ELR (cell line): ENCODE measurements at regions not wholly inside any gene's neighbourhood (a gene's known extent, or its start where the extent isn't known, plus 50 kb on each side); places are given as distances from the start of the nearest gene placed in this dataset.
"Not testable (repeated sequence)": the region's sequence is repeated elsewhere in the genome, so short reads cannot be mapped to it uniquely, and the experiment has no call there.

Source experiments
- DNase-seq: peaks from one replicate; pipeline ENCODE4 v3.0.0-alpha.2; 2015; ENCODE audit warnings: low read depth

DNA sequence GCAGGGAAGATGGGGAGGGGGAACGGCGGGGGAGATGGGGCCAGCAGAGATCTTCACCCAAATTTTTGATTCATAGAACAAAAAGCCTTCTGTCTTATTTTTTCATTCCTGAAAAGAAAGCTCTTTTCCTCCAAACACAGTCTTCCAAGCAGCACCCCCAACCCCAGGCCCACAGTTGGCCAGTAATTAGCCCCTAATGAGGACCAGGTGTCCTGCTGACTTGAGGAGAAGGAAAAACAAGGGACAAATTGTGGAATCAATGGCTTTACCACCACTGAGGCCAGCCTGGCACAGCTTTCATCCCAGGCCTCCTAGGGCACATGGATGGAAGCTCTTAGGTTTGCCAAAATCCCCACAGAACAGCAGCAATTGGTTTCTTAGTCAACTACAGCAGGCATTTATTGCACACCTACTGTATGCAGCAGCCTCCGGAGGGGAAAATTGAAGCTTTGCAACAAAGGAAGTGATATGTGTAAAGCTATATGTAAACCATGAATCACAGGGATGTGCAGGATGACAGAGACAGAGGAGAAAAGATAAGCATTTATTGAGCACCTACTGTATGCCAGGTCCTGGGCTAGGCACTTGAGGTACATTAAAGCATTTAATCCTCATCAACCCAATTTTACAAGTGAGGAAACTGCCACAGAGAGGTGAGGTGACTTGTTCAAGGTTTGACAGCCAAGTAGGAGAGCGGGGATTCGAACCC is 199.5 kb downstream of the TBC1D2B start:
- DNase-seq = no peak

DNA sequence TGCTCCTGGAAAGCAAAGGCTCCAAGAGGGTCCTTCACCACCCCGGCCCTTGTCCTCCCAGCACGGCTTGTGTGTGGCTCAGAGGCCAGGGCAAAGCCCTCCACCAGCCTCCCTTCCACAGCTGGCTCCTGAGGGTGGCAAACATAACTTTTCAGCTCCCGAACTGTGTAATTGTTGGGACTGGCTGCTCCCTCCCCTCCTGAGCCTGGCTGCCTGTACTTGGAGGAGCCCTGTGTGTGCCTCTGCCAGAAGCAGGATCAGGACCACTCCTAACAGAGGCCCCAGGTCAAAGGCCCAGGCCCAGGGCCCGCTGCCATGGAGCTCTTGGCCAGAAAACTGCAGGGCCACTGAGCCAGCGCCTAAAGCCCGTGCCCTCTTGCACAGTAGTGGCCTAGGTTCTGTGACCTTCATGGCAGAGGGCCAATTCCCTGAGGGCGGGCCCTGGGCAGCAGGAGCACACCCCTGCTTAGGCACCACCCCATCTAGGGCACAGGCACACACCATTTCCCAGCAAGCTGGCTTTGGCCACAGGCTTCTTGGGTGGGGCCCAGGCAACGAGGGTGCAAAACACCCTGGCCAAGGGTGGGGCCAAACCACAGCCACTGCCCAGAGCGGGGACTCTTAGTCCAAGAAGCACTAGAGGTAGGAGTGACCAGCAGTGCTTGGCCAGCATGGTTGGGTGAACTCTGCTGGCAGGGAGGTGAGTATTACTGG is 201.2 kb downstream of the TBC1D2B start:
- not testable (repeated sequence) for DNase-seq

DNA sequence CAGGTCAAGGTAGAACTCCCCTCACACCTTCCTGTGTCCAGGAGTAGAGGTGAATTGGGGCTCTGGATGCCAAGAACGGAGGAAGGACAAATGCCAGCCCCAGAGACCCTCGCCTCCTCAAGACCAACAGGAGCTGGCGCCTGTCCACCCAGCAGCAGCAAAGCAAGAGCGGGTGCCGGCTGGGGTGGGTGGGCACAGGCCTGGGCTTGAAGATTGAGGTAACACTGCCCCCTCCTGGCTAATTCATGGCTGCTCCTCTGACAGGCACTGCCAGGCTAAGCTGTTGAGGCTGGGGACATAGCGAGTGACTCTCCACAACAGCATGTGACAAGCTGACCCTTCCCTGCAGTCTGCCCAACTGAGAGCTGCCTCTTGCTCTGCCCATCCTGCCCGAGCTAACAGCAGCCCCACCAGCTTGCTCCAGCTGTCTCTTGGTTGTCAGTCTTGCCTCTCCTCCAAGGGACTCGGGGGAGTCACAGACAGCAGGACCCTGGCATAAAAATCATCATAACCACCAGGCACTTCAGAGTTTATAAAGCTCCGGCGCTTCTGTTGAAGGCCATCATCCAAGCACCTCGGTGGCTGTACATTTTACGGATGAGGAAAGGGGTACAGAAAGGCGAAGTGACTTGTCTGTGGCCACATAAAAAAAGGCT is 202.3 kb downstream of the TBC1D2B start:
- DNase-seq = peak; percentile 54

GRCh38 chr15:77874063-77874462 is 203.4 kb downstream of the TBC1D2B start:
- DNase-seq = no peak

DNA sequence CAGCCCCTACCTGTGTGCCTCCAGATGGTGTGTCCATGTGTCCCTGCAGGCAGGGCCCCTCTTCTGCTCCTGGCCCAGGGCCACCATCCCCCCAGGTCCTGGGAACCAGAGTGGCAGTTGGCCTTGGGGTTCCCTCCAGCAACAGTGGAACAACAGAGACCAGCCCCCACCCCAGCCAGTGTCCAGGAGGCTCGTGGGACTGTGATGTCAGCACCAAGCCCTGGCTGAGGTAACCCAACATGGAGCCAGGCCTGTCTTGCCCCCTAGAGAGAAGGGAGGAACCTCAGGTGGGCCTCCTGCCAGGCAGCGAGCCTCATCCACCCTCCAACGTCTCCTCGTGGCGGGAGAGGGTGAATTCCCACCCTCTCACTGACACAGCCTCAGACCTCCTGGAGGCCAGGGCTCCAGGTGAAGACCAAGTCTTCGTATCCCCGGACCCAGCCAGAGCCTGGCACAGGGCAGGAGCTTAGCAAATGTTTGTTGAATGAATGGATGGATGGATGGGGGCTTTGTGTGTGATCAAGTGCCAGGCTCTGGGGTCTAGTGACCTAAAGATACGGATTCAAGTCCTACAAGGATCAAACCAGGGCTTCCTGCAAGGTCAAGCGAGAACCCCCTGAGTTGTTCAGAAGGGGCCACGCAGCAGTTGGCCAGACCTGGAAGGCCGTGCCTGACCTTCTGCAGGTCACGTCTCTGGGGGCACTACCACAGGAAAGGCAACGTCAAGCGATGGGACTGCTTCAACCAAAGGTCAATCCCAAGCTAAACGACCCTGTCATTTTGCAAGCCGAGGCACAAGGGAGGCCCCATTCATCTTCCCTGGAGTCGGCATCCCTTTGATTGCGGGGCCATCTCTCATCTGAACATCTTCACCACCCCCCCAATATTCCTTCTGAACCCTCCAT is 204.7 kb downstream of the TBC1D2B start:
- not testable (repeated sequence) for DNase-seq

GRCh38 chr15:77871852-77872371 is 205.6 kb downstream of the TBC1D2B start:
- no peak for DNase-seq

DNA sequence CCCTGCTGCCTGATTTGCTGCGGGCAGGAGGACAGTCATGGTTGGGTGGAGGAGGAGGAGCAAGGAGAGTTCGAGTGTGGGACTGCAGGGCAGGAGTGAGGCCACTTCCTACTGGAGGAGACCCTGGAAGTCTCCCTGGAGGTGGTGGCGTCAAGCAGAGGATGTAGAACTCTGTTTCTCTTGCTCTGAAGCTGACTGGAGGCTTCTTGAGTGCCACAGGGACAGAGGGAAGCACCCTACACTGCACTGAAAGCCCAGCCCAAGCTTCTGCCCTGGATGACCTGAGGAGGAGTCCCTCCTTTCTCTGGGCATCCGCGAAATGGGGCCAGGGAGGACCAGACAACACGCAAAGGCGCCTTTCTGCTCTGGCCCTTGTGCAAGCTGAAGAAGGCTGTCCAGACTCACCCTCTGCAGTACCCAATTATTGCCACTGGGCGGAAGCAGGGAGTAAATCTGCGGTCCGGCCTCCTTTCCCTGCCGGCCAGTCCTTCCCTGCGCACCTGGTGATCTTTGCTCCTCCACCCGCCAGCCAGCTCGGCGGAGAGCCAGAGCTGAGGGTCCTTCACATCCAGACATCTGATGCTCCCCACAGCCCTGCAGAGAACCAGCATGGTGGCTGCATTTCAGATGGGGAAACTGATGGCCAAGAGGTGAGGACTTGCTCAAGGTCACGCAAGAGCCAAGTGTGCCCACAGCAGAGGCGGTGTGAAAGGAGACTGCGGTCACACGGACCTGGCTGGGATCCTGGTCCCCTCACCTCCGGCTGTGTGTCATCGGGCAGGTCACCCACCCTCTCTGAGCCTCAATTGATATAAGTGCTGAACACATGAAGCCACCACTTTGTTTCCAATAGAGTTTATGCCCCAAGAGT is 207.1 kb downstream of the TBC1D2B start:
- DNase-seq = peak; percentile 69

GRCh38 chr15:77869021-77869895 is 208.3 kb downstream of the TBC1D2B start:
- DNase-seq = peak; percentile 55

DNA sequence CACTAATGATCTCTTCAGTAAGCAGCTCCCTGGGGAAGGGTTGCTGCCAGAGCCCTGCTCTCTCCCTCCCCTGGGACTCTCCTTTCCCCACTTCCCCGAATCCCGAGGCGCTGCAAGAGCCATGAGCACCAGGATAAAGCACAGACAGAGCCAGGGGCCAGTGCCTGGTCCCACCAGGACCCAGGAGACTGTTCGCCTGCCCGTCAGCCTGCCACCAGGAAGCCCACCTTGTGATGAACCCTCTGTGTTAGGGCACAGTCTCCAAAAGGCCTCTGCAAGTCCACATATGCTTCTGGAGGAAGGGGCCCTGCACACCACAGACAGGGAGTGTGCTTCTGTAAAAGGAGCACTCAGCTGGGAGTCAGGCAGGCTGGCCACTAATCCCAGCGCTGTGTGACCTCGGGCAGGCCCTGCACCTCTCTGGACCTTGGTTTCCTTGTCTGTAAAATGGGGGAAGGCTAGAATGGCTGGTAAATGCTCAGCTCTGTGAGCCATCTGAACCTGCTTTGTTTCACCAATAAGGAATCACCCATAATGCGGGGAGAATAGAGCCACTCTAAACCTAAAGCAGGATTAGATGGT is 209.4 kb downstream of the TBC1D2B start:
- DNase-seq = not testable (repeated sequence)

DNA sequence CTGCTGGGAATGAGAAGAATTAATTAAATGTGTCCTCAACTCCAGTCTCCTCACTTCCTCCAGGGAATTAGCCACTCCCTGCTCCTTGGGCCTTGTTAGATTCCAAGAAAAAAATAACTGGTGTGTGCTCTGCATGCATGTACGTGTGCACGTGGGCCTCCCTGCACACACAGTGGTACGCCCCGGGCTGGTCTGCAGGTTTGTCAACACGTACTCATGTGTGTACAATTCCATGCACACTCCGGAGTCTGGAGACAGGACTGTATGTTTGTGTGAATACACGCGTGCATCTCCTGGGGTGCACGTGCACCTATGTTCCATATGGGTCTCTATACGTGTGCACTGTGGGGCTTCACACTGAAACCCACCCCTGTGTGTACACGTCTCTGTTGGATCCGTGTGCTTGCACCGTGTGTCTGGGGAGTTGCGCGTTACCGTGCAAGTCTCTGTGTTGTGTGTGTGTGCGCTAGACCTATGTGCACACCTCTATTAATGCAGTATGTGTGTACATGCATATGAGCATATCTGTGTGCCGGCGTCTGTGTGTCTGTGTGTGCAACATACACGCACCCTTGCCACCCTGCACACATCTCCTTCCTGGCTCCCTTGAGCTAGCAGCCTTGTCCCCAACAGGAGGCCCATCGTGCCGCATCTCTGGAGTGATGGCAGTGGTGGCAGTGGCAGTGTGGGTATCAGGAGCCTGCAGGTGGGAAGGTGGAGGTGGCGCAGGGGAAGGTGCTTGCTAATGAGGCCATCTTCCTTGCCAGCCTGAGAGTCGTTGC is 210.1 kb downstream of the TBC1D2B start:
- no peak for DNase-seq

- DNase-seq = no peak
Measured at GRCh38 chr15:77866596-77867125, 210.8 kb downstream of the TBC1D2B start.

- no peak for DNase-seq
Measured at GRCh38 chr15:77866186-77866585, 211.3 kb downstream of the TBC1D2B start.

GRCh38 chr15:77865701-77866100 is 211.8 kb downstream of the TBC1D2B start:
- no peak for DNase-seq

- DNase-seq = no peak
Measured at GRCh38 chr15:77865106-77865610, 212.4 kb downstream of the TBC1D2B start.

GRCh38 chr15:77864211-77865105 is 213.1 kb downstream of the TBC1D2B start:
- no peak for DNase-seq

- DNase-seq = no peak
Measured at GRCh38 chr15:77863491-77864105, 213.9 kb downstream of the TBC1D2B start.
